ENCODE measurements at regions not wholly inside any gene's neighbourhood (a gene's known extent, or its start where the extent isn't known, plus 50 kb on each side); places are given as distances from the start of the nearest gene placed in this dataset.

GRCh38 chr3:182606905-182607504 is 186.3 kb upstream of the ATP11B start:
- peak; percentile 42 for DNase-seq

DNA sequence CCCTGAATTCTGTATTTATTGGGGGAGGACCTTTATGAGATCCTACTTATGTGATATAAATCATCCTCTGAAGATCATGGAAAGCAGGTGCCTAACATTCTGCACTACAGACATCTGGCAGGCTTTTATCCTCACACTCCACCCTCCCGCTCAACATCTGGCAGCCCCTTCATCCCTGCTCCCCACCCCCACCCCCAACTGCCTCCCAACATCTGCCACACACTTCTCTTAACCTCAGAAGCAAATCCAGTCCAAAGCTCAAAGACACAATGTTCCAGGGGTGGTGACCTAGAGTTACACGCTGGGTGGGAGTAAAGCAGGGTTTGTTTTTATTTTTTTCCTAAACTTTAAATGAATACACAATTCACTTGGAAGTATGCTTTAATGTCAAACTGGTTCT is 184.5 kb upstream of the ATP11B start:
- DNase-seq: no peak

GRCh38 chr3:182609575-182610156 is 183.6 kb upstream of the ATP11B start:
- peak; percentile 84 for DNase-seq

DNA sequence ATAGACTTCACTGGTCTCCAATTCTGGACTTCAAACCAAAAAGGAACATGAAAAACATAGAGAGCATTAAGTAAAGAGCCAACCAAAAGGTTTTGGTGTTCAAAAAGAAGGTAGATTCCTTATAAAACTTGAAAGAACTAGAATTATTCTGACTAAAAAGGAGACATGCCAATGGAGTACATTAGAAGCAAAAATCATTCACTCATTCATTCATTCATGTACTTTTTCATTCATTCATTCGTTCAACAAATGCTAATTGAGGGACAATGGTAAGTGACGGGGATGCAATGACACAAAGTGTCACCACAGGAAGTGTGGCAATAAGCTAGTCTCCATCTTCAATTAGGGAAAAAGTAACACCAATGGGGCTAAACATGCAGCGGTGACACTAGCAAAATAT is 181.0 kb upstream of the ATP11B start:
- DNase-seq: no peak

GRCh38 chr3:182617500-182617899 is 175.8 kb upstream of the ATP11B start:
- DNase-seq: peak; percentile 24

DNA sequence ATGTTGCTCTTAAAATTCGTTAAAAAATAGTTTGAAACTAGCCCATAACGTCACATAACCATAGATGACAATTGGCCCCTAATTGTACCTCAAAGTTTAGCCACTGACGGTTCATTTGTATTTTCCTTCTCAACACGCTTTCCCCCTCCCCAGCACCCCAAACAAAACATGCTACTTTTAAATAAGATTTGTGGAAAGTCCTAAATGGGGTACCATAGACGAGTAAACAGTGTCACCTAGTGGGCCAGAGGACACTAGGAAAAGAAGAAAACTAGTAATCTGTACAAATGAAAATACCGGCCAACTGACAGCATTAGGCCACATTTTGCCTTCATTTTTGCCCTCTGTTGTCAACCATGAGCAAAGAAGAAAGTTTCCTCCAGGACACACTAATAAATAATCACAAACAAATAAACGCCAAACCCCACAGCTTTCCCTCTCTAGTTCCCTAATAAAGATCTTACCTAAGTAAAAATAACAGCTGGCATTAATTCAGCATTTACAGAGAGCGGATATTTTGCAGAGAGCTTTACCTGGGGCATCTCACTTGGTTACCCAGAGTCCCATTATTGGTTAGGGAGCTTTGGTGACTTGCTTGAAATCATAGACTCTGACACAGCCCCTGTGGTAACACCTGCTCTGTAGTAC is 175.1 kb upstream of the ATP11B start:
- peak; percentile 76 for DNase-seq

GRCh38 chr3:182618981-182619591 is 174.2 kb upstream of the ATP11B start:
- DNase-seq: peak; percentile 37

GRCh38 chr3:182620723-182621434 is 172.4 kb upstream of the ATP11B start:
- DNase-seq: no peak

DNA sequence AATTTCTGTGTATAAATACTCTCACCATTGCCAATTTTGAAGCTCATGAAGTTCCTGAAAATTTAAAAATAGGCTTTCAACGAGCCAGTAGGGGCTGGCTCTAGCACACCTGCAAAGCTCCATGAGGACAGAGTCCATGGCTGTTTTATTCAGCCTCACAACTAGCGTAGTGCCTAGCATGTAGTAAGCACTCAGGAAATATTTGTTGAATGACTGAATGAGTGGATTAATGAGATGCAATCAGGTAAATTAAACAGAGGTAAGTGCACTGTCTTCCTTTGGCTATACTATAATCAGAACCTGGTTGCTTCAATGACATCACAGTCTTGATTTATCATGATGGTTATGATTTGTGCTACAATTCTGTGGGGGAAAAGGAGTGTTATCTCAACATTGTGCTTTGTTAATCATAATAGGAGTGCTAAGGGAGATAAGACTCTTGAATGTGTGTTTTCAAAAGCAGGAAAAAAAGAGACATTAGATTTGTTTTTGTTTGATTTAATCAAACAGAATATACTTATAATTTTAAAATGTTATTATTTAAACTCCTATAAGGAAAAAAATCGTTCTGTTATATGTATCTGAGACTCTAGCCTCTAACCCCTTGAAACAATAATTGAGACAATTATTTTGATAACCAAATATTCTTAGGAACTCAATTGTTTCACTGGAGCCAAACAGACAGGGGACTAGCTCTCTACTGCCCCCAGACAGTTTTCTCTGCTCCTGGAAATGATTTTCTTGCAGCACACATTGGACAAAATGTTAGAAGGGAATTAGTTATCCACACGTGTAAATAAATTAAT is 171.7 kb upstream of the ATP11B start:
- peak; percentile 22 for DNase-seq

DNA sequence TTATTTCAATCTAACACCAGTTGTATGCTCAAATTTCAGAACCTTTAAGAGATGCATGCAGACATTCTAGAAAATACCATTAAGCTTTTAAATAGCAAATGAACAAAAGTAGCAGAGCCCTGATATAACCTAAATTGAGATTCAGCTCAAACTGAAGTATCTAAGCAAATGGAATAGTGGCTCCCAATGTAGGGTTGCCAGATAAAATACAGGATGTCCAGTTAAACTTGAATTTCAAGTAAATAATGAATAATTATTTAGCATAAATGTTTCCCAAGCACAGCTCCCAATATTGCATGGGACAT is 171.1 kb upstream of the ATP11B start:
- no peak for DNase-seq

- DNase-seq: peak; percentile 14
Measured at GRCh38 chr3:182626484-182627467, 166.5 kb upstream of the ATP11B start.

DNA sequence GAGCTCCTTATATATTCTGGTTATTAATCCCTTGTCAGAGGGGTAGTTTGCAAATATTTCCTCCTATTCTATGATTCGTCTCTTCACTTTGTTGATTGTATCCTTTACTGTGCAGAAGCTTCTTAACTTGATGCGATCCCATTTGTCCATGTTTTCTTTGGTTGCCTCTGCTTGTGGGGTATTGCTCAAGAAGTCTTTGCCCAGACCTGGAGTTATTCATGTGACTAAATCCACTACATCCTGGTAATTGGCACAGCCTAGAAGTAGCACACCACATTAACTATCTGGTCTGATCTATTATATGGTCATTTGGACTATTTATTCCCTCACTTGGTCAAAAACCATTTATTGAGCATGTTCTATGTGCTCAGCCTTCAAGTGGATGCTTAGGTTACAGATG is 164.8 kb upstream of the ATP11B start:
- DNase-seq: no peak

DNA sequence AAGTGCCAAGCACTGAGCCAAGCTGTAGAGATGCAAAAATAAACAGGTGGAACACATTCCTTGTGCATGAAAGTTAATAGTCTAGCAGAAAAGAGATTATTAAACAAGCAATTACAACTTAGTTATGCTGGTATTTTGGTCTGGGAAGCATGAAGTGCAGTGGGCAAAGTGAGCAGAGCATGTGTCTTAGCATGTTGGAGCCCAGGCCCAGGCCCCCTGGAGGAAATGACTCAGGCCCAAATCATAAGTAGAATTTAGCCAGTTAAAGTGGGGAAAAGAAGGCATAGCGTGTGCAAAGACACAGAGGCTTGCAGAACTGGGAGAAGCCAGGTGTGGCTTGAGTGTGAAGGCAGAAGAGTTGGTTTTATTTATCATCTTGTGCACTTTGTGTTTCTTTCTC is 163.8 kb upstream of the ATP11B start:
- DNase-seq: no peak

- no peak for DNase-seq
Measured at GRCh38 chr3:182631183-182632076, 161.9 kb upstream of the ATP11B start.

DNA sequence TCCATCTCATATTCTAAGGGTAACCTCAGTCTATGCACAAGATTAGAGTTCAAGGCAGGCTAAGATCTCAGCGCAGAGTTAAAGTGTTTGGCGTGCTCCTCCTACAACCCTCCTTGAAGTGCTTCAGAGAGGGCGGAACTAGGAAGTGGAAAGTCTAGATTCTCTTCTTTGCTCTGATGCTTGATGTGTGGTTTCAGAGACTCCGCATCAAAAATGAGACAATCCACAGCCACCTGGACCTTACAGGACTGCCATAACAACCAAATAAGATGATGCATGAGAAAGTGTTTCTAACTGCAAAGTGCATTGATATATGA is 161.3 kb upstream of the ATP11B start:
- DNase-seq: no peak

DNA sequence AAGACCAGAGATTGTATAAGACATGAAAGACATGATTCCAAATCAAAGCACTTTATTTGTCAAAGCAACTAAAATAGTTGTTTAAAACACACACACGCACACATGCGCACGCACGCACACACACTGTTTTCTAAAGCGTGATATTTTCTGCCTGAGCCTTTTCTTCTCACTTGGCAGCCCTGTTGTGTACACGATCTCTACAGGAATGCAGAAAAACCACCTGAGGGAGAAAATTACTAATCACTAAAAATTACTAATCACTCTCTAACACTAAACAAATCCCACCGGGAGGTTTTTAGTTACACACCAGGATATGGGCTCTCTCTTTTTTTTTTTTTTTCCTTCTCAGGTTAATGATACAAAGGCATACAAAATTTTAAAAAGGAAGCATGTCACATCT is 160.1 kb upstream of the ATP11B start:
- no peak for DNase-seq

- DNase-seq: no peak
Measured at GRCh38 chr3:182636646-182637045, 156.7 kb upstream of the ATP11B start.

- no peak for DNase-seq
Measured at GRCh38 chr3:182637350-182638110, 155.8 kb upstream of the ATP11B start.

DNA sequence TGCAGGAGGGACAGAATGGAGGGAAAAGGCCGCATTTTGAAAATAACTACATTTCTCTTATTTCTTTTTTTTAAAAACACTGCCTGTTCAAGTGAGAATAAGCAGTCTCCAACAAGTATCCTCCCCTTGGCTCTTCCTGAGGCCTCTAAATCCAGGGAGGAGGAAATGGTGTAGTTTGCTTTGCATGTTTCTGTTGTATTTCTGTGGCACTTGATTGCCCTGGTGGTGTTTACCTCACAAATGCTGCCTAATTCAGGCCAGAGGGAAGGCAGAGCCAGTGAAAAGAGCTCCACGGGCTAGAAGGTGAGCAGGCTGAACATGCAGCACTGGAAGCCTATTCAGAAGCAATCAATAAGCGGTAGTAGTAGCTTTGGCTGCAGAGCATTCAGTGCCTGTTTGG is 149.3 kb upstream of the ATP11B start:
- DNase-seq: peak; percentile 17
